Breast epithelium (tissue), 3 donors: ENCODE measurements at regions not wholly inside any gene's neighbourhood (a gene's known extent, or its start where the extent isn't known, plus 50 kb on each side); places are given as distances from the start of the nearest gene placed in this dataset.

Experiments used
- CTCF ChIP-seq, 3 donors: fragments of 450-650 bp; IDR thresholded peaks; one replicate each; pipeline ENCODE4 v1.5.1; 2016 to 2017; ENCODE audit warnings: antibody characterized with exemption in 3 of 3, mild to moderate bottlenecking in 3 of 3, moderate library complexity in 3 of 3
- POLR2A ChIP-seq: fragments of 450-650 bp; IDR thresholded peaks from one replicate; pipeline ENCODE4 v1.6.1; 2016; ENCODE audit warnings: antibody characterized with exemption, mild to moderate bottlenecking, moderate library complexity

- TF ChIP-seq CTCF (IDR thresholded peaks at IDR 0.05) (no peak), POLR2A (no peak)
Observed at GRCh38 chr13:69545551-69545950, 562.1 kb upstream of the ATXN8OS start.
